CD4-positive, alpha-beta T cell treated with Interleukin-10 for 1 hour (primary cell): ENCODE measurements at regions not wholly inside any gene's neighbourhood (a gene's known extent, or its start where the extent isn't known, plus 50 kb on each side); places are given as distances from the start of the nearest gene placed in this dataset.
"Not testable (repeated sequence)": the region's sequence is repeated elsewhere in the genome, so short reads cannot be mapped to it uniquely, and the experiment has no call there.

Experiments used
- DNase-seq: peaks from one replicate; pipeline ENCODE4 v3.0.0-alpha.2; 2020

DNA sequence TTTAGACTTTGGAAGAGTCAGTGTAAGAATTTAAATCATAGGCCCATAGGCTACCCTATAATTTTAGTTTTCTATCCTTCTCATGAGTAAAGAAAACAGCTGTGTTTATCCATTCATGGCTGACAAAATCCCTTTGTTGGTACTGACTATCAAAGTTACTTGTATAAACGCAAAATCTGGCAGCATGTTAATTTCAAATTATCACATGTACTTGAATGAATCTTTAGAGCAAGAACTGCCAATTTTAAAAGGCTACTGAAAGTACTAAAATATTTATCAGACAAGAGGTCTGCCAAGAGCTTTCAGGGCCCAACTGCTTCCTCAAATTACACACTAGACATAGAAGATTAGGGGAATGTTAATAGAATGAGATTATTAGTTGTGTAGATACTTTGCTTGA is 66.6 kb downstream of the MYL12B start:
- no peak for DNase-seq

DNA sequence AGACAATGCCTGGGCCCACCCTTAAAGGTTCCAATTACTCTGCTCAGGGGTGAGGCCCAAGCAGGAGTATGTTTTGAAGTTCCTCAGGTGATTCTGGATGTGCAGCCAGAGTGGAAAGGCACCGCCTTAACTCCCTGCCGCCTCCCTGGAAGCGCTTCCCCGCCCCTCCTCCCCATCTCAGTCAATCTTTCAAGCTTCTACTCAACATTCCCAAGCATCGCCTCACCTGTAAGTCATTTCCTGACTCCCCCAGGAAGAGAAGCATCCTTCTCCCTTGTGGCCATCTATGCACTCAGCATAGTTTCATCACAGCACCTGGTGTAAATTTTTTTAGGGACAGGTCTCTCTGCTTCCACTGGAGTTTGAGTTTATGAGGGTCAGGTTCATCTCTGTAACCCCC is 67.5 kb downstream of the MYL12B start:
- no peak for DNase-seq

- DNase-seq: no peak
These were observed 67.9 kb downstream of the MYL12B start for GRCh38 chr18:3329872-3330271.

GRCh38 chr18:3330622-3331021 is 68.7 kb downstream of the MYL12B start:
- no peak for DNase-seq

GRCh38 chr18:3332376-3332775 is 70.4 kb downstream of the MYL12B start:
- no peak for DNase-seq

DNA sequence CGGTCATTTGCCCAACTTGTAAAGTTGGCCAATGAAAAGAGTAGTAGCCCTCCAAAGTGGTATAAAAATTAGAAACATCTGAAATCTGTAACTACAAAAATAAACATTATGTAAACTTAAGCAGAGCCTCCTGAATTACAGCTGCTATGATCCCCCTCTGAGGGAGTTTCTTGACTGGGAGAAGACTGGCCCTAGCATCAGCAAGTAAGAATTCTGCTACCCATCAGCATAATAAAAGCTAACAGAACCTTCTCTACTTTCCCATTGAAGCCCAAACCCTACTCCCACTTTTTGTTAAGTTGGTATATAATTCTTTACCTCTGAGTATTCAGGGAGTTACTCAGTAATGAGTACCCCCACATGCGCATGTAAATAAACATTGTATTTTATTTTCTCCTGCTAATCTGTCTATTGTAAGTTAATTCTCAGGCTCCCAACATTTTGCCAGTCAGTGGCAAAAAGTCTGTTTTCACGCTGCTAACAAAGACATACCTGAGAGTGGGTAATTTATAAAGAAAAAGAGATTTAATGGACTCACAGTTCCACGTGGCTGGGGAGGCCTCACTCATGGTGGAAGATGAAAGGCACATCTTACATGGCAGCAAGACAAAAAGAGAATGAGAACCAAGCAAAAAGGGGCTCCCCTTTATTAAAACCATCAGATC is 71.3 kb downstream of the MYL12B start:
- DNase-seq: no peak

DNA sequence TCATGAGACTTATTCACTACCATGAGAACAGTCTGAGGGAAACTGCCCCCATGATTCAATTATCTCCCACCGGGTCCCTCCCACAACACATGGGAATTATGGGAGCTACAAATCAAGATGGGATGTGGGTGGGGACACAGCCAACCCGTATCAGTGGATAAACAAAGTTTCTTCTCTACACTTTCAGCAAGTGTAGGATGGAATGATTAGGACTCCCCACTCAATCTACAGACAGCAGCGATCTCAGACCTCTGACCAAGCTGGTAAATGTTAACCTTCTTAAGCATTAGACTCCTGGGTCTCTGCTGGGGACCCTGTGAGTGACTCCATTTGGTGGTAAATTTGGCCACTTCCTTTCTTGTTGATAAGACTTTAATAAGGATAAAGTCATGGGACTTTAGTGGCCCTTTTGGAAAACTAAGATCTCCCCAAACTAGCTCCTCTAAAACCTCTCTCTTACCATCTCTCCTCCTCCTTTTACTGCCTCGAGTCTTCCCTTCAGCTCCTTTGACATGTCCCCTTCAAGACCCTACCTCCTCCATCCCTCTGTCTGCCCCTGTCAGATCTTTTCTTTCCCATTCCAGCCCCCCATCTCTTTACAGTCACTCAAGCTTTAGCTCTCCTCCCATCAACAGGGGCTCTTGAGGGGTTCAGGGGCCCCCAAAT is 71.9 kb downstream of the MYL12B start:
- no peak for DNase-seq

GRCh38 chr18:3340015-3340681 is 78.2 kb downstream of the MYL12B start:
- DNase-seq: no peak

DNA sequence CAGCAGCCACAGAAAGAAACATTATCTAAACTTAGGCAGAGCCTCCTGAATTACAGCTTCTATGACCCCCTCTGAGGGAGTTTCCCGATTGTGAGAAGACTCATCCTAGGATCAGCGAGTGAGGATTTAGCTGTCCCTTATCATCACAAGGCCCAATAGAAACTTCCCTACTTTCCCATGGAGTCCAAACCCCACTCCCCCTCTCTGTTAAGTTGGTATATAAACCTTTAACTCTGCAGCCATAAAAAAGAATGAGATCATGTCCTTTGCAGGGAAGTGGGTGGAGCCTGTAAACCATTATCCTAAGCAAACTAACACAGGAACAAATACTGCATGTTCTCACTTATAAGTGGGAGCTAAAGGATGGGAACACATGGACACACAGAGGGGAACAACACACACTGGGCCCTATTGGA is 78.8 kb downstream of the MYL12B start:
- no peak for DNase-seq

- no peak for DNase-seq
These were observed 80.7 kb downstream of the MYL12B start for GRCh38 chr18:3342628-3343027.

- DNase-seq: no peak
These were observed 83.5 kb downstream of the MYL12B start for GRCh38 chr18:3345452-3345851.

DNA sequence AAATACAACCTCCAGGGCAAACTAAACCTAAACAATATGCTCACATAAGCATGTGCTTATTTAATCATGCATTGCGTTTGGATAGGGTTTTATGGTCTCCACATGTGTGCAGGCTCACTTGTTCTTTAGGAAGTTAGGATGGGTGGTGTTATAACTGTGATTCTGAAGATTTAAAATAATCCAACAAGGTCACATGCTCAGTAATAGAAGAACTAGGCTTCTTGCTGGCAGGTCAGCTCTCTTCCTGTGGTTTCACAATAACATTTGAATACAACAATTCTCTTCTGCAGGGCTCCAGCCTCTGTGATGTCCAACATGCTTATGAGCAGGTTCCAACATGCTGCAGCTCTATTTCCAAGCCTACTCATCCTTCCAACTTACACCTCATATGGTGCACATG is 84.0 kb downstream of the MYL12B start:
- DNase-seq: no peak

DNA sequence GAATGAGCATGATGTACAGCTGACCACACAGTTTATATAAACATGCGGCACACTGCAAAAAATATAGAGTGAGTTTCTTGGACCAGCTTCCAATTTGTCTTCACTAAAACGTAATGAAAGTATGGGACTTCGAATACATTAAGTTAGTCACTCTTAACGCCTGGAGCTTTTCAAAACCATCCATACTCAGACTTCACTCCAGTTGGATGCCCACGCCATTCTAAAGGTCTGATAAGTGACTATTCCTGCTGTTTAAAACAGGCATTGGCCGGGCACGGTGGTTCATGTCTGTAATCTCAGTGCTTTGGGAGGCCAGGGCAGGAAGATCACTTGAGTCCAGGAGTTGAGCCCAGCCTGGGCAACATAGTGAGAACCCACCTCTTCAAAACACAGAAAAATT is 84.6 kb downstream of the MYL12B start:
- no peak for DNase-seq

DNA sequence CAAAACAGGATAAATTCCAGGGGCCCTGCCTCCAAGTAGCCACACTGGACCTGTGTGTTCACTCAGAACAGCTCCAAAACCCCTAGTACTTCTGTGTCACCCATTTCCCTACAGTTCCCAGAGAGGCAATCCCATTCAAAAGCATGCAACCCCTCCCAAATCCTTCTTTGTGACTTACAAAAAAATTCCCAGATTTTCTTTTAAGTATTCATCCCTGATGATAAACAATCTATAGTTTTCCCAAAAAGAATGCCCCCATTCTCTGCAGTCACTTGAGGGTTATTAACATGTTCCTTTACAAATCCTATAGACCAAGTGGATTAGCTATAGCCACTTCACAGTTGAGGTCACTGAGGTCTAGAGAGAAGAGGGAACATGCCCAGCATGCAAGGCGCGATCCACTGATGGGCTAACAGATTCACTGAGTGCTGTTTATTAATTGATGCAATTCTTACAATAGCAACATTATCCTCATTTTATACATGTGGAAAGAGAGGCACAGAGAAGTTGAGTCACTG is 85.4 kb downstream of the MYL12B start:
- no peak for DNase-seq

DNA sequence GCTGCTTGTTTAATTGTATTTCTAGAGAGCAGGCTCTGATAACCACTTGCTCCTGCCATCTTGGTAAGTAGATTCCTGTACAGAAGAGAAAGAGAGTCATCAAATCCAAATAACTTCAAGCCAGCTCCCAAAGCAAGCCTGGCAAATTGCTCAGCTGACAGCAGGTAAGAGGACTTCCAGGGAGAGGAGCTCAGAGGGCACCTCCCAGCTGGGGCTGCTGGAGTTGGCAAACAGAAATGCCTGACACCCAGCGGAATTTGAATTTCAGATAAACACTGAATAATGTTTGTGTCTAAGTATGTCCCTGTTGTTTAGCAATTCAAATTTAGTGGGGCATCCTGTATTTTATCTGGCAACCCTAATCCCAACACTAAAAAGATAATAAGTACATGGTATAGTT is 86.2 kb downstream of the MYL12B start:
- no peak for DNase-seq

DNA sequence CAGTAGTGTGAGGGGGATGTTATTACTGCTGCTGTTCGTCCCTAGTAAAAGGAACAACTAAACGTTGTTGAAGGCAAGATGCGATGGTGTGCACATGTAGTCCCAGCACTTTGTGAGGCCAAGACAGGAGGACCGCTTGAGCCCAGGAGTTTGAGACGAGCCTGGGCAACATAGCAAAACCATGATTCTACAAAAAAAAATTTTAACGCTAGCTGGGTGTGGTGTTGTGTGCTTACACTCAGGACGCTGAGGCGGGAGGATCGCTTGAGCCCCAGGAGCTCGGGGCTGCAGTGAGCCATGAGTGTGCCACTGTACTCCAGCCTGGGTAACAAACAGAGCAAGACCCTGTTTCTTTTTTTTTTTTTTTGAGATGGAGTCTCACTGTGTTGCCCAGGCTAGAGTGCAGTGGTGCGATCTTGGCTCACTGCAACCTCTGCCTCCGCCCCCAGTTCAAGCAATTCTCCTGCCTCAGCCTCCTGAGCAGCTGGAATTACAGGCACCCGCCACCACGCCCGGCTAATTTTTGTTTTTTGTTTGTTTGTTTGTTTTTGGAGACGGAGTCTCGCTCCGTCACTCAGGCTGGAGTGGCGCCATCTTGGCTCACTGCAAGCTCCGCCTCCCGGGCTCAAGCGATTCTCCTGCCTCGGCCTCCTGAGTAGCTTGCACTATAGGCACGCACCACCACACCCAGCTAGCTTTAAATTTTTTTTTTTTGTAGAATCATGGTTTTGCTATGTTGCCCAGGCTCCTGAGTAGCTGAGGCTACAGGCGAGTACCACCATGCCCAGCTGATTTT is 87.3 kb downstream of the MYL12B start:
- DNase-seq: not testable (repeated sequence)

DNA sequence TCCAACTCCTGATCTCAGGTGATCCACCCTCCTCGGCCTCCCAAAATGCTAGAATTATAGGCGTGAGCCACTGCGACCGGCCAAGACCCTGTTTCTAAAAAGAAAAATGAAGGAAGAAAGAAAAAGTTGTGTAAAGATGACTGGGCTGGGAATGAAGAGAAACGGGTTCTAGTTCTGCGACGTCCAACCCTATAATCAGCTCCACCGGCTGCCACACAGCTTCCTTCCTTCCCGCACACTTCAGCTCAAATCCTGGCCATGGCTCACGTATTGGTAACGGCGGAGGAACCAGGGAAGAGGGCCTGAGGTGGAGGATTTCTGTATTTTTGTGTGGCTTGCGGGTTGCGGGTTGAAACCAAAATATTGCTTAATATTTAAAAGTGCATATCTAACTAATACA is 88.1 kb downstream of the MYL12B start:
- DNase-seq: no peak

GRCh38 chr18:3350566-3351527 is 88.9 kb downstream of the MYL12B start:
- no peak for DNase-seq

DNA sequence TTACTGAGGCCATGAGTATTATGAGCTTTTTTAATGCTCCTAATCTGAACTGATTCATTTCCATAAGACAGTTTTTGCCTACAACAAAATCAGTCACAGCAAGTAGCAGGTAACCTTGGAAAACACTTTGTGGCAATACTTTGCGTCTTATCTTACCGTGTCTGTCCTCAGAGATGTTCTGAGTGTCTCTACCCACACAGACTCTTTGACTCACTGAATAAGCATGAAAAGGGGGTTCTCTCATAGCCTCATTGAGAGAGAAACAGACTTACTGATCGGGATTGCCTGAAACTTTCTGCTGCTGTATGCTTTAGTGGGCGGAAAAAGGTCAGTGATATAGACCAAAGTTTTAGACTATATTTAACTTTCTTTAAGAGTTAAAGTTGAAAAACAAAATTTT is 92.6 kb downstream of the MYL12B start:
- DNase-seq: no peak

GRCh38 chr18:3356614-3357013 is 93.4 kb upstream of the TGIF1 start:
- DNase-seq: peak; percentile 9

DNA sequence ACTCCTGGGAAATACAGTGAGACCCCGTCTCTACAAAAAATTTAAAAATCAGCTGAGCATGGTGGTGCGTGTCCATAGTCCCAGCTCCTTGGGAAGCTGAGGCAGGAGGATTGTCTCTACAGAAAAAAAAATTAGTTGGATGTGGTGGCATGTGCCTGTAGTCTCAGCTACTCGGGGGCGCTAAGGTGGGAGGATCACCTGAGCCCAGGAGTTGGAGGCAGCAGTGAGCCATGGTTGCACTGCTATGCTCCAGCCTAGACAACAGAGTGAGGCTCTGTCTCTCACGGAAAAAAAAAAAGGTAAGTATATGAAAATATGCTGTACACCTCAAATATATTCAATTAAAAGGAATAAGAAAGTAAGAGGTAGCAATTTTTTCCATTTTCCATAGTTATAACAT is 92.5 kb upstream of the TGIF1 start:
- DNase-seq: no peak

- DNase-seq: no peak
These were observed 91.7 kb upstream of the TGIF1 start for GRCh38 chr18:3358310-3358709.
